Activated T-cell treated with anti-CD3 and anti-CD28 coated beads for 4 hours (primary cell): ENCODE measurements at regions not wholly inside any gene's neighbourhood (a gene's known extent, or its start where the extent isn't known, plus 50 kb on each side); places are given as distances from the start of the nearest gene placed in this dataset.
A peak's percentile ranks its signal among the peaks of the same experiment; 100 is the strongest.

Source experiments
- DNase-seq: peaks from one replicate; pipeline ENCODE4 v3.0.0-alpha.2; 2020

DNA sequence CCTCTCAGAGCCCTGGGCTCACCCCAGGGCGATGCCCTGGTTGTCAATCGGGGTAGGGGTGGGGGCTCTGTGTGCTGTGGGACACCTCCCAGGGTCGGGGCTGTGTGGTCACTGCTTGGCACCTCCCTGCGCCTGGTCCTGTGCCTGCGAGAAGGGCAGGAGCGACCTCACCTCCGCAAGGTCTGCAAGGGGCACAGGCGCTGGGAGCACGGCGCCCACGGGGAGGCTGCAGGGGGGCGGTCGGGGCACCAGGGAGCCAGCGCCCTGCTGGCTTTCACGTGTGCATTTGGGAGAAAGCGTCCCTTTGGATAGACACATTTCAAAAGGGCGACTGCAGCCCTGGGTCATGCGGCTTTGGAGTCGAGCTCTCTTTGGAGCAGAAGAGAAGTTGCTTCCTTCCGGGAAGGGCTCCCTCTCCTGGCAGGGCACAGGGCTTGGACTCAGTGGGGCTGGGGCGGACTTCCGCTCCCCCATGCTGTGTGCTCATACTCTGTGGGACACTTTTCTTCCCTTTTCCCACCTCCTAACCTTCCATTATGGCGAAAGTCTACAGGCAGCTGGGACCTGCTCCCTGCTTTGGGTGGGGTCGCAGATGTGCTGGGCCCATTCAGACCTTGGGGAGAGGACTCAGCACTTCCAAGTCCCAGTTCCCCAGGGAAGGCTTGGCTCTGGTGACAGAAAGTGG, 52.9 kb upstream of the SLC28A3 start:
- DNase-seq: no peak

GRCh38 chr9:84394036-84394435, 53.5 kb upstream of the SLC28A3 start:
- no peak for DNase-seq

DNA sequence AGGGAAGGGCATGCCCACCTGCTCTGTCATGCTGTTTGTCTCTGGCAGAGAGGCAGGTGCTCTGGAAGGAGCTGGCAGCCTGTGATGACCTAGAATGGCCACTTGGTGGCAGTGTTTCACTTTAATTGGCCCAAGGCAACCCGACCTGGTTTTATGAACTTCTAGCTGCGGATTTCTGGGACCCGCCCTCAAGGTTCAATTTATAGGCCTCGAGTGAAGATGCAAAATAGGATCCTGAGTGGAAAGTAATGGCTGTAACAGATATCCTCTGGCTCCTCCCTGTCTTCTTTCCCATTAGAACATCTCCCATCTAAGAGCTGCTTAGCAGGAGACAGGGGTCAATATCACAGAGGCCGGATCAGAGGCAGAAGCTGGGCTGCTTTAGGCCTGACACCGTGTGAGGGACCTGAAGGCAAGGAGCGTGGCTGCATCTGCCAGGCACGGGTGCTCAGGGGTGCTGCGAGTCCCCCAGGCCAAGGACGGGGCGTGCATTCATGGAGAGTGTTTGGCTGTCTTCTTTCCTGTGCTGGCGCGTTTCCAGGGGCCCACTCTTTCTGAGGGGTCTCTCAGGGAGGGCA, 56.7 kb upstream of the SLC28A3 start:
- peak; percentile 47 for DNase-seq

DNA sequence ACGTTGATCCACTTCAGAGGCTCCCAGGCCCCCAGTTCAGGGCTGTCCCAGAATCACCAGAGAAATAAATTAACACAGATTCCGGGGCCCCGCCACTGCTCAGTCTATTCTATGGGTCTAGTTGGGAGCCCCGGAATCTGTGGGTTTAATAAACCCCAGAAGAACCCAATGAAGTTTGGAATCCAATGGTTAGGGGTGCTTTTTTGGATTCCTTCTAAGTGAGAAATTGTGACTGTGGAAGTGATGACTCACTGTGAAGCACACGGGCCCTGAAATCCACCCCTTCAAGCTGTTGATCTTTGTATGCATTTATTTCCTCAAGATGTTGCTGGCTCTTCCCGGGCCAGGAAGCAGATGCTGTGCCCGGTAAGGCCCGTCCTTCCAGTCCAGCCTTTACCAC, 57.3 kb upstream of the SLC28A3 start:
- no peak for DNase-seq

GRCh38 chr9:84402517-84402916, 62.0 kb upstream of the SLC28A3 start:
- no peak for DNase-seq

DNA sequence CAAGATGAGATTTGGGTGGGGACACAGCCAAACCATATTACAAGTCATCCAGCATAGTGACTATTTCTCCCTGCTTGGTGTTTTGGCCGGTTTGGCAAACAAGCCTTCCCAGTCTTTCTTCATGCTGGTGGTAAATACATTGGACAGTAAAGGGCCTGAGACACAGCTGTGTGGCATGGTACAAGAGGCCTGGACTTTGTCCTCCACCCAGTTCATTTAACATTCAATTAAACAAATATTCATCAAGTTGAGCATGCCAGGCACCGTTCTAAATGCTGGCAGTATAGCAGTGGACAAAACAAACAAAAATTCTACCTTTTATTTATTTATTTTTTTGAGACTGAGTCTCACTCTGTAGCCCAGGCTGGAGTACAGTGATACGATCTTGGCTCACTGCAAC, 62.7 kb upstream of the SLC28A3 start:
- no peak for DNase-seq

DNA sequence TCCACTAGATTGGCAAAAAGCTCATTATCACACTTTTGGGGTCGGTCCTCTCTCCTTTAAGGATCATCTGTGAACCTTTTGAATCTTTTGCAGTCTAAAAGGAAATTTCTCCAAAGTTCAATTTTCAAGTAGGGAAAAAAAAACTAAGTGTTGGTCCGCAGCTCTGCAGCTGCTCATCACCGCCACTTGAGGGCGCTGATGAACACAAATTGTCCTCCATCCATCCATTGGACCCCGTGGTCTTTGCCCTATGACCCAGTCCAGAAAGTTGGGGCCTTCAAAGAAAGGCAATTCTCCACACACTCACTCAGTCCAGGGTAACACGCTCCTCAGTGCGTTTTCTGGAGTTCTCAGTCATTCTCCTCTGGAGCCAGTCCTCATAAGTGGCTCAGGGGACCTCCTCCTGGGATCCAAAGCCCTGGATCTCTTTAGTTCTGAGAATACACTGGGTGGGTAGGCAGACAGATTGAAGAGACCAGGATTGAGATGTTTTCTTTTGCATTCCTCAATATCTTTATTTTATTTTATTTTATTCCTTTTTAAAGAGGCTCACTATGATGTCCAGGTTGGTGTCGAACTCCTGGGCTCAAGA, 63.6 kb upstream of the SLC28A3 start:
- no peak for DNase-seq

- no peak for DNase-seq
Observed at GRCh38 chr9:84405667-84406066, 65.1 kb upstream of the SLC28A3 start.

DNA sequence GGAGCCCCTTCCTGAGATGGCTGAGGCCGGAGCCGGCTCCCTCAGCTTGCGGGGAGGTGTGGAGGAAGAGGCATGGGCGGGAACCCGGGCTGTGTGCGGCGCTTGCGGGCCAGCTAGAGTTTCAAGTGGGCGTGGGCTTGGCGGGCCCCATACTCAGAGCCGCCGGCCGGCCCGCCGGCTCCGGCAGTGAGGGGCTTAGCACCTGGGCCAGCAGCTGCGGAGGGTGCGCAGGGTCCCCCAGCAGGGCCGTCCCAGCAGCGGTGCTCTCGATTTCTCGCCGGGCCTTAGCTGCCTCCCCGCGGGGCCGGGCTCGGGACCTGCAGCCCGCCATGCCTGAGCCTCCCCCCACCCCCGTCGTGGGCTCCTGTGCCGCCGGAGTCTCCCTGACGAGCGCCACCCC, 67.9 kb upstream of the SLC28A3 start:
- no peak for DNase-seq

- no peak for DNase-seq
Observed at GRCh38 chr9:84411683-84412267, 71.2 kb upstream of the SLC28A3 start.

GRCh38 chr9:84412654-84413053, 72.1 kb upstream of the SLC28A3 start:
- no peak for DNase-seq

GRCh38 chr9:84413301-84413700, 72.7 kb upstream of the SLC28A3 start:
- no peak for DNase-seq

DNA sequence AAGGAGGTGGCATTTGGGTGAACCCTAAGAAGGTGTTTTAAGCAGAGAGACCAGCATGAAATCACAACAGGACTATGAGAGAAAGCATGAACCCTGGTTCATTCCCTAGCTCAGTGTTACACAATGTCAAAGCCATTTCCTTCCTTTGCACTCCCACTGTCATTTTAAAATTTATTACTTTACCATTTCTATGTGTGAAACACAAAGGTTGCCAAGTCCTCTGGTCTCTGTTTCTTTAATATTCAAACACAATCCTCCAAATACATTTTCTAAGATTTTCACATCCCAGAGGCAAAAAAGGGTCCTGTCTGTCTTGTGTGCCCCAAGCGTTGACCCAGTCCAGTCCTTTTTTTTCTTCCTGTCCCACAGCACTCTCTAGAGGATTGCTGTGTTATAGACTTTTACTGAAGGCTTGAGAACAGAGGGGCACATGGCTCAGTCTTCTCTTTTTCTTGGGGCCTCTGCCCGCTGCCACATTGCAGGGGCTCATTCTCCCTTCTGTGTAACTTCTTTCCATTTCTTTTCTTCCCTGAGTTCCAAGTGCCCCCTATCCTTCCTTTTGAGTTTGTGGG, 78.6 kb upstream of the SLC28A3 start:
- no peak for DNase-seq

DNA sequence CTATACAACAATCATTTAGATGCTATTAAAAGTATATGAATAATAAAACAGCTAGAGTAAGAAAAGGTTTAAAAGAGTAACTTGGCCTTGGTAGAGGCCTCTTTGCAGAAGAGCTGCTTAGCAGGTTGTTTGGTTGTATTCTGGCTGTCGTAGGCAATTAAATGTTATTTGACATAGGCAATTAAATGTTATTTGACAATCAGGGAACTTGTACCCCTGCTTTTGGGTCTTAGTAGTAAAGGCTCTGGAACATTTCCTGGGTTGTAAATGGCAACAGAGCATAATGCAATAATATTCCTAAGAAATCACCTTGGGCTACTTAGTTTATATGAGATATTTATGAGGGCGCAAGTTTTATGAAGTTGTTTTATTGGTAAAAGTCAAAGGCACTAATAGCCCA, 84.4 kb upstream of the SLC28A3 start:
- no peak for DNase-seq

- no peak for DNase-seq
Observed at GRCh38 chr9:84432746-84433145, 92.2 kb upstream of the SLC28A3 start.

GRCh38 chr9:84435902-84436301, 95.3 kb upstream of the SLC28A3 start:
- no peak for DNase-seq

DNA sequence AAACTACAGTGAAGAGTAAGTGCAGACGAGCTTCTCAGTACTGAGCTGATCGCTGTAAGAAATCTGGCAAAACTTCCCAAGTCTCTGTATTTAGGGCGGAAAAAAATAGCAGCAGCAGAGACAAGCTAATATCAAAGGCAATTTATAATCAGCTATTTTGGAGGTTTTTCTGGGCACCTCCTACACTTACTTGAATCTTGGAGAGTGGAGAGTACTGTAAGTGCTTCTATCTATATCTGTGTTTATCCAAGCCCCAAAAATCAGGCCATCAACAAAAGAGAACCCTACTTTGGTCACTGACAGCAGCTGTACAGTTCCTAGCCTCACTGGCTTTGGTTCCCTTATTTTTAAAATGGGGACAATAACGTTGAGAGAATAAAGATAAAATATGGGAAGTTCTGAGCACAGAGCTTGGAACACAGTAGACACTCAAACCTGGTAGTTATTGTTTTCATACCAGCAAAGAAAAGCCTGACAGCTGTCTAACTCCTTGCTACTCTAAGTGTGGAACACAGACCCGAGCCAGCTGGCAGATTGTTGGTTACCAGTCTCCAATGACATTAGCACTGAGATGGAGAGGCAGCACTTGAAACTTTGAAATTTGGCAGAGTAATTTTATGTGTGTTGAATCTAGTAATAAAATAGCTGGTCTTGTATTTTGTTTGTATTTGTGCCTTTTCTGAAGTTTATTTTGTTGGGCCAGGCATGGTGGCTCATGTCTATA, 96.0 kb upstream of the SLC28A3 start:
- DNase-seq: no peak

GRCh38 chr9:84438391-84438790, 97.8 kb upstream of the SLC28A3 start:
- DNase-seq: no peak

- DNase-seq: no peak
Observed at GRCh38 chr9:84439250-84439649, 98.7 kb upstream of the SLC28A3 start.

DNA sequence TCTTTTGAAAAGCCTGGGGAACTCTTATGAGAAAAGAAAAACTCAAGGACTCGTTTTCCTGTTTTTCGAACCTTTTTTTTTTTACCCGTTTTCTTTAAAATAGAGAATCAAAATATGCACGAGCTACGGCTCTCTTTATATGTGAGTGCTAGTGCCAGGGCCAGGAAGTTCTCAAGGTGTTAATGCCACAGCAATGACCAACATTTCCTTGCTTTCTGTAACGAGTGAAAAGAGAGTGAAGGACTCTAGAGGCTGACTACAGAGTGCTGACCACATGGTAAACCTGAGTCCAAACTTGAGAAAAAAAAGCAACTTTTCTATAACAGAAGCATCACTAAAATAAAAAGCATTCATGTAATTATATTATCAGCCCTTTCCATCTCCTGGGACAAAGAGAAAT, 102.2 kb upstream of the SLC28A3 start:
- DNase-seq: no peak

DNA sequence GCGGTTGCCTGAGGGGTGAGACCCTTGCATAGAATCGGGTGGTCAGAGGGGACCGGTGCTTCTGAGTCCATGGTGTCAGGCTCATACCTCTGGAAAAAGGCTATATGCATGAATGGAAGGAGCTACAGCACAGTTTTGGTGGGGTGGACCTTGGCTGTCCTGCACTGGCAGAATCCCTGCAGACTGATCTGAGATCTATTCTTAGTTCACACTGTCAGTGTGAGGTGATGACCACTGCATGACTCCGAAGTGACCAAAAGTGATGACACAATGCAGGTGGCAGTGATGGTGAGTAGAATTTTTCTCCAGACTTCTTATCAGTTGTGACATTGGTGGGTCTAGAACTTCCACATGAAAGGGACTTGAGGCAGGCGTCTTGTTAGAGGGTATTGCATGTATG, 105.2 kb upstream of the SLC28A3 start:
- DNase-seq: no peak

DNA sequence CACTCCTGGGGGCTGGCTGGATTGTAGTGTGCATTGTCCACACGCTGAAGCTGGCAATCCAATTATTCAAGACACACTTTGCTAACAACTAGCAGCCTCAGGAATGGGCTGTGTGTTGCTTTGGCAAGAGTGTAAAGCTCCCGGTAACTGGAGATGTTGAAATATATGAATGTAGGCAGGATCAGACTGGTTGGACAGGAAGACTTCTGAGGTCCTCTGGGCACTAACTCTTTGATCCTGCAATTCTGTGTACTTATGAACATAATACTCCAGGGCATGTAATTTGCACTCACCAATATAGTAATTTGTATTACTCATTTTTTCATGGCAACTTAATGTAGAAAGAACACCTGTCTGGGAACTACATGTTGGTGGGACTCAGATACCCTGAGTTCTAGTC, 106.7 kb upstream of the SLC28A3 start:
- no peak for DNase-seq

GRCh38 chr9:84450029-84450428, 109.5 kb upstream of the SLC28A3 start:
- no peak for DNase-seq
